IgD-negative memory B cell (primary cell): ENCODE measurements at regions not wholly inside any gene's neighbourhood (a gene's known extent, or its start where the extent isn't known, plus 50 kb on each side); places are given as distances from the start of the nearest gene placed in this dataset.
A peak's percentile ranks its signal among the peaks of the same experiment; 100 is the strongest.

Experiments used
- H3K27ac Mint-ChIP-seq, 3 donors: one replicate each; pipeline ENCODE4 v1.8.0; 2020 to 2022; ENCODE audit warnings: mild to moderate bottlenecking in 3 of 3, mixed read lengths in 3 of 3, moderate library complexity in 1 of 3
- H3K27me3 Mint-ChIP-seq: one replicate; pipeline ENCODE4 v1.8.0; 2021; ENCODE audit warnings: mixed read lengths
- H3K36me3 Mint-ChIP-seq: one replicate; pipeline ENCODE4 v1.8.0; 2020; ENCODE audit warnings: mild to moderate bottlenecking, mixed read lengths
- H3K4me1 Mint-ChIP-seq, 3 donors: one replicate each; pipeline ENCODE4 v1.8.0; 2020 to 2022; ENCODE audit warnings: mixed read lengths in 3 of 3, mild to moderate bottlenecking in 1 of 3
- H3K4me3 Mint-ChIP-seq, 4 donors: one replicate each; pipeline ENCODE4 v1.8.0; 2020 to 2022; ENCODE audit warnings: mild to moderate bottlenecking in 4 of 4, mixed read lengths in 4 of 4, moderate library complexity in 3 of 4
- H3K9me3 Mint-ChIP-seq, 3 donors: one replicate each; pipeline ENCODE4 v1.8.0; 2020 to 2021; ENCODE audit warnings: mixed read lengths in 3 of 3, mild to moderate bottlenecking in 1 of 3

GRCh38 chr15:95834028-95834804 lies 496.3 kb upstream of the NR2F2 start:
- H3K36me3 Mint-ChIP-seq: no peaks in the 10 kb centered on the region
- H3K27me3 Mint-ChIP-seq: no peaks in the 10 kb centered on the region
- no peak overlapping the region for H3K27ac Mint-ChIP-seq
- H3K4me1 Mint-ChIP-seq: peaks cover 0 to 4% (median 0%) of the 10 kb centered on the region in 3 donors
- H3K9me3 Mint-ChIP-seq: peaks cover 3 to 4% (median 4%) of the 10 kb centered on the region in 3 donors
- no peak overlapping the region for H3K4me3 Mint-ChIP-seq

- H3K9me3 Mint-ChIP-seq: peaks cover 0 to 4% (median 3%) of the 10 kb centered on the region in 3 donors
Measured at GRCh38 chr15:95836536-95836935, 494.0 kb upstream of the NR2F2 start.

GRCh38 chr15:95837341-95838004 lies 493.0 kb upstream of the NR2F2 start:
- H3K4me3 Mint-ChIP-seq: no peak overlapping the region
- peaks cover 0 to 7% (median 0%) of the 10 kb centered on the region in 3 donors for H3K4me1 Mint-ChIP-seq
- no peaks in the 10 kb centered on the region for H3K36me3 Mint-ChIP-seq
- H3K9me3 Mint-ChIP-seq: peaks cover 0 to 4% (median 3%) of the 10 kb centered on the region in 3 donors
- no peak overlapping the region for H3K27ac Mint-ChIP-seq
- no peaks in the 10 kb centered on the region for H3K27me3 Mint-ChIP-seq

More at GRCh38 chr15:95836536-95836935, 494.0 kb upstream of the NR2F2 start:
- no peak overlapping the region for H3K4me3 Mint-ChIP-seq
- H3K27me3 Mint-ChIP-seq: no peaks in the 10 kb centered on the region
- peaks cover 0 to 7% (median 0%) of the 10 kb centered on the region in 3 donors for H3K4me1 Mint-ChIP-seq
- no peak overlapping the region for H3K27ac Mint-ChIP-seq
- H3K36me3 Mint-ChIP-seq: no peaks in the 10 kb centered on the region

GRCh38 chr15:95839367-95839782 lies 491.1 kb upstream of the NR2F2 start:
- Mint-ChIP-seq H3K9me3 (peaks cover 0 to 2% (median 0%) of the 10 kb centered on the region in 3 donors), H3K27ac (peak overlapping the region in 2 of 3 donors; percentile 5 to 54), H3K4me3 (peak overlapping the region in 1 of 4 donors; percentile 35), H3K4me1 (peaks cover 0 to 7% (median 0%) of the 10 kb centered on the region in 3 donors), H3K27me3 (no peaks in the 10 kb centered on the region), H3K36me3 (no peaks in the 10 kb centered on the region)

GRCh38 chr15:95840004-95840403 lies 490.5 kb upstream of the NR2F2 start:
- no peaks in the 10 kb centered on the region for H3K36me3 Mint-ChIP-seq
- no peak overlapping the region for H3K4me3 Mint-ChIP-seq
- no peak overlapping the region for H3K27ac Mint-ChIP-seq
- H3K27me3 Mint-ChIP-seq: no peaks in the 10 kb centered on the region
- H3K4me1 Mint-ChIP-seq: peaks cover 0 to 7% (median 0%) of the 10 kb centered on the region in 3 donors
- peaks cover 0 to 2% (median 0%) of the 10 kb centered on the region in 3 donors for H3K9me3 Mint-ChIP-seq

GRCh38 chr15:95840855-95841254 lies 489.6 kb upstream of the NR2F2 start:
- no peaks in the 10 kb centered on the region for H3K36me3 Mint-ChIP-seq
- no peak overlapping the region for H3K4me3 Mint-ChIP-seq
- H3K4me1 Mint-ChIP-seq: peaks cover 0 to 7% (median 0%) of the 10 kb centered on the region in 3 donors
- H3K27ac Mint-ChIP-seq: peak overlapping the region in 2 of 3 donors; percentile 18 to 57
- H3K27me3 Mint-ChIP-seq: no peaks in the 10 kb centered on the region
- H3K9me3 Mint-ChIP-seq: peaks cover 0 to 2% (median 0%) of the 10 kb centered on the region in 3 donors

- Mint-ChIP-seq H3K9me3 (peaks cover 0 to 2% (median 2%) of the 10 kb centered on the region in 3 donors), H3K27ac (no peak overlapping the region), H3K4me3 (no peak overlapping the region), H3K4me1 (peaks cover 0 to 7% (median 0%) of the 10 kb centered on the region in 3 donors), H3K27me3 (no peaks in the 10 kb centered on the region), H3K36me3 (no peaks in the 10 kb centered on the region)
Measured at GRCh38 chr15:95842576-95842975, 487.9 kb upstream of the NR2F2 start.

GRCh38 chr15:95843241-95843910 lies 487.1 kb upstream of the NR2F2 start:
- Mint-ChIP-seq H3K27me3 (no peaks in the 10 kb centered on the region), H3K4me1 (peaks cover 0 to 7% (median 0%) of the 10 kb centered on the region in 3 donors), H3K9me3 (peaks cover 3% of the 10 kb centered on the region in 3 donors), H3K27ac (no peak overlapping the region), H3K4me3 (no peak overlapping the region), H3K36me3 (no peaks in the 10 kb centered on the region)

GRCh38 chr15:95845862-95846515 lies 484.5 kb upstream of the NR2F2 start:
- Mint-ChIP-seq H3K4me3 (no peak overlapping the region), H3K27me3 (no peaks in the 10 kb centered on the region), H3K4me1 (no peaks in the 10 kb centered on the region), H3K36me3 (no peaks in the 10 kb centered on the region), H3K27ac (no peak overlapping the region), H3K9me3 (peaks cover 1 to 7% (median 3%) of the 10 kb centered on the region in 3 donors)

- Mint-ChIP-seq H3K4me1 (no peaks in the 10 kb centered on the region), H3K9me3 (peaks cover 1 to 7% (median 3%) of the 10 kb centered on the region in 3 donors), H3K4me3 (no peak overlapping the region), H3K27ac (no peak overlapping the region), H3K36me3 (no peaks in the 10 kb centered on the region), H3K27me3 (no peaks in the 10 kb centered on the region)
Measured at GRCh38 chr15:95848126-95848525, 482.4 kb upstream of the NR2F2 start.

GRCh38 chr15:95850837-95851236 lies 479.7 kb upstream of the NR2F2 start:
- H3K27ac Mint-ChIP-seq: no peak overlapping the region
- H3K27me3 Mint-ChIP-seq: no peaks in the 10 kb centered on the region
- peaks cover 3 to 7% (median 3%) of the 10 kb centered on the region in 3 donors for H3K9me3 Mint-ChIP-seq
- H3K36me3 Mint-ChIP-seq: no peaks in the 10 kb centered on the region
- H3K4me3 Mint-ChIP-seq: no peak overlapping the region
- H3K4me1 Mint-ChIP-seq: no peaks in the 10 kb centered on the region

- Mint-ChIP-seq H3K27ac (no peak overlapping the region), H3K4me1 (no peaks in the 10 kb centered on the region), H3K36me3 (no peaks in the 10 kb centered on the region), H3K27me3 (no peaks in the 10 kb centered on the region), H3K4me3 (no peak overlapping the region), H3K9me3 (peaks cover 0 to 4% (median 2%) of the 10 kb centered on the region in 3 donors)
Measured at GRCh38 chr15:95853350-95853749, 477.1 kb upstream of the NR2F2 start.

- Mint-ChIP-seq H3K9me3 (peaks cover 0 to 2% (median 0%) of the 10 kb centered on the region in 3 donors), H3K27ac (no peak overlapping the region), H3K27me3 (no peaks in the 10 kb centered on the region), H3K36me3 (no peaks in the 10 kb centered on the region), H3K4me1 (no peaks in the 10 kb centered on the region), H3K4me3 (no peak overlapping the region)
Measured at GRCh38 chr15:95857124-95857757, 473.3 kb upstream of the NR2F2 start.

GRCh38 chr15:95857758-95858157 lies 472.7 kb upstream of the NR2F2 start:
- H3K4me3 Mint-ChIP-seq: no peak overlapping the region
- H3K27ac Mint-ChIP-seq: no peak overlapping the region
- H3K9me3 Mint-ChIP-seq: peaks cover 0 to 2% (median 0%) of the 10 kb centered on the region in 3 donors
- no peaks in the 10 kb centered on the region for H3K4me1 Mint-ChIP-seq
- no peaks in the 10 kb centered on the region for H3K27me3 Mint-ChIP-seq
- H3K36me3 Mint-ChIP-seq: no peaks in the 10 kb centered on the region
